OCI-LY3 (cell line): ENCODE measurements at regions not wholly inside any gene's neighbourhood (a gene's known extent, or its start where the extent isn't known, plus 50 kb on each side); places are given as distances from the start of the nearest gene placed in this dataset.

Experiments used
- EZH2phosphoT487 ChIP-seq: fragments of 200-600 bp; shearing (Covaris generic); IDR thresholded peaks from 2 replicates; pipeline ENCODE4 v1.6.1; 2018; ENCODE audit warnings: antibody characterized with exemption, mixed run types, low read depth
- TF ChIP-seq, protein P1 (sequence below): fragments of 200-600, 300-600 bp; sonication (generic); IDR thresholded peaks from 2 replicates; pipeline ENCODE4 v1.5.1; 2014; ENCODE audit warnings: antibody characterized with exemption, low read length, low read depth

DNA sequence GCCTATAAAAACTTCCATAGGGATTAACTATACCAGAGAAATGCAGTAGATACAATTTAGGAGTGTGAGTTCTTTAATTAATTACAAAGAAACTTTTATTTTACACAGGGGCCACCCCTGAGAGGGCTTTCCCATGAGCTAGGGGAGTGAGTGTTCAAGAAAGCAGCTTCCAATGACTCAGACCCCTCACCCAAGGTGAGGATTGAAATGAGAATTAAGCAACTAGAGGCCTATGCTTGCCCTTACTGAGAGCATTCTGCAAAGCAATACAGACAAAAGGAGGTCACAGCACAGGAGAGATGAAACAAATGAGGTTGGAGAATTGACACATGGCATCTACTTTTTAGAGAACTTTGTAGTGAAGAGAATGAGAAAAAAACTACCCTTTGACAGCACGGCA lies 301.8 kb downstream of the WDR11 start:
- TF ChIP-seq, protein P1, sequence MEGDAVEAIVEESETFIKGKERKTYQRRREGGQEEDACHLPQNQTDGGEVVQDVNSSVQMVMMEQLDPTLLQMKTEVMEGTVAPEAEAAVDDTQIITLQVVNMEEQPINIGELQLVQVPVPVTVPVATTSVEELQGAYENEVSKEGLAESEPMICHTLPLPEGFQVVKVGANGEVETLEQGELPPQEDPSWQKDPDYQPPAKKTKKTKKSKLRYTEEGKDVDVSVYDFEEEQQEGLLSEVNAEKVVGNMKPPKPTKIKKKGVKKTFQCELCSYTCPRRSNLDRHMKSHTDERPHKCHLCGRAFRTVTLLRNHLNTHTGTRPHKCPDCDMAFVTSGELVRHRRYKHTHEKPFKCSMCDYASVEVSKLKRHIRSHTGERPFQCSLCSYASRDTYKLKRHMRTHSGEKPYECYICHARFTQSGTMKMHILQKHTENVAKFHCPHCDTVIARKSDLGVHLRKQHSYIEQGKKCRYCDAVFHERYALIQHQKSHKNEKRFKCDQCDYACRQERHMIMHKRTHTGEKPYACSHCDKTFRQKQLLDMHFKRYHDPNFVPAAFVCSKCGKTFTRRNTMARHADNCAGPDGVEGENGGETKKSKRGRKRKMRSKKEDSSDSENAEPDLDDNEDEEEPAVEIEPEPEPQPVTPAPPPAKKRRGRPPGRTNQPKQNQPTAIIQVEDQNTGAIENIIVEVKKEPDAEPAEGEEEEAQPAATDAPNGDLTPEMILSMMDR: no peak
- TF ChIP-seq EZH2phosphoT487: no peak
